ENCODE measurements at regions not wholly inside any gene's neighbourhood (a gene's known extent, or its start where the extent isn't known, plus 50 kb on each side); places are given as distances from the start of the nearest gene placed in this dataset.

- no peaks in the 10 kb centered on the region for H3K36me3 ChIP-seq (ENCODE audit: insufficient read depth)
- no peak overlapping the region for H3K4me2 ChIP-seq
- no peaks in the 10 kb centered on the region for H3K27me3 ChIP-seq (ENCODE audit: insufficient read depth, low read depth)
- H3K27ac ChIP-seq = no peak overlapping the region
- H4K20me1 ChIP-seq (ENCODE audit: insufficient read depth) = no peaks in the 10 kb centered on the region
- no peak overlapping the region for H3K4me3 ChIP-seq (IDR thresholded peaks at IDR 0.05; ENCODE audit: insufficient read depth, low read depth, low read length)
- no peak for TF ChIP-seq CTCF (conservative IDR thresholded peaks at IDR 0.05; ENCODE audit: low read depth, low read length)
- no peaks in the 10 kb centered on the region for H3K4me1 ChIP-seq (ENCODE audit: low read depth, poor library complexity, severe bottlenecking)
- H3K79me2 ChIP-seq (ENCODE audit: insufficient read depth, low read depth) = no peaks in the 10 kb centered on the region
- no peak overlapping the region for H2AFZ ChIP-seq (ENCODE audit: low read depth)
- H3K9ac ChIP-seq = no peak overlapping the region
Measured at GRCh38 chr13:74795526-74795925, 661.3 kb upstream of the KLF12 start.

- Histone ChIP-seq H3K9ac (no peak overlapping the region), H3K4me1 (ENCODE audit: low read depth, poor library complexity, severe bottlenecking) (no peaks in the 10 kb centered on the region), H4K20me1 (ENCODE audit: insufficient read depth) (no peaks in the 10 kb centered on the region), H3K4me2 (no peak overlapping the region), H3K27ac (no peak overlapping the region), H3K27me3 (ENCODE audit: insufficient read depth, low read depth) (no peaks in the 10 kb centered on the region), H3K4me3 (IDR thresholded peaks at IDR 0.05; ENCODE audit: insufficient read depth, low read depth, low read length) (no peak overlapping the region), H3K79me2 (ENCODE audit: insufficient read depth, low read depth) (no peaks in the 10 kb centered on the region), H3K36me3 (ENCODE audit: insufficient read depth) (no peaks in the 10 kb centered on the region), H2AFZ (ENCODE audit: low read depth) (no peak overlapping the region)
- TF ChIP-seq CTCF (conservative IDR thresholded peaks at IDR 0.05; ENCODE audit: low read depth, low read length) = no peak
Measured at GRCh38 chr13:74794582-74794981, 660.4 kb upstream of the KLF12 start.

- no peaks in the 10 kb centered on the region for H3K4me1 ChIP-seq (ENCODE audit: low read depth, poor library complexity, severe bottlenecking)
- H3K4me2 ChIP-seq = no peak overlapping the region
- H3K27me3 ChIP-seq (ENCODE audit: insufficient read depth, low read depth) = no peaks in the 10 kb centered on the region
- H3K9ac ChIP-seq = no peak overlapping the region
- H3K36me3 ChIP-seq (ENCODE audit: insufficient read depth) = no peaks in the 10 kb centered on the region
- H3K79me2 ChIP-seq (ENCODE audit: insufficient read depth, low read depth) = no peaks in the 10 kb centered on the region
- H4K20me1 ChIP-seq (ENCODE audit: insufficient read depth) = no peaks in the 10 kb centered on the region
- H2AFZ ChIP-seq (ENCODE audit: low read depth) = no peak overlapping the region
- H3K27ac ChIP-seq = no peak overlapping the region
- H3K4me3 ChIP-seq (IDR thresholded peaks at IDR 0.05; ENCODE audit: insufficient read depth, low read depth, low read length) = no peak overlapping the region
- no peak for TF ChIP-seq CTCF (conservative IDR thresholded peaks at IDR 0.05; ENCODE audit: low read depth, low read length)
Measured at GRCh38 chr13:74794147-74794546, 659.9 kb upstream of the KLF12 start.

DNA sequence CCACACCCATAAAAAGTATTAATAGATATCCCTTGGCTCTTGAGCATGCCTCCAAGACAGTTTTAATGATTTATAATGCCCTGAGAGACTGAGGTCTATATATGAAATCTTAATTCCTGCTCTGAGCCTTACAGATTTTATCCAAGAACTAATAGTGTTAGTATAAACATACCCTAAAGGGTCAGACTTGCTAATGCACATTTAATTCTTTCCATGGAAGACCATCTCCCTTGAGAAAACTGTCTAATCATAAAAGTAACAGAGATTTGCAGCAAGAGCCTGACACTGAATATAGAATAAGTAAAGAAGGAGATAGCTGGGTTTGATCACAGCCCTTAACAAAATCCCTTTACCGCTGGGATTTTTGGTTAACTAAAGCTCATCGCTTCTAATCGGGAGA, 650.8 kb upstream of the KLF12 start:
- Histone ChIP-seq H3K4me1 (ENCODE audit: low read depth, poor library complexity, severe bottlenecking) (no peaks in the 10 kb centered on the region), H3K36me3 (ENCODE audit: insufficient read depth) (no peaks in the 10 kb centered on the region), H3K4me3 (IDR thresholded peaks at IDR 0.05; ENCODE audit: insufficient read depth, low read depth, low read length) (no peak overlapping the region), H3K27ac (no peak overlapping the region), H3K79me2 (ENCODE audit: insufficient read depth, low read depth) (no peaks in the 10 kb centered on the region), H3K9ac (no peak overlapping the region), H4K20me1 (ENCODE audit: insufficient read depth) (no peaks in the 10 kb centered on the region), H3K27me3 (ENCODE audit: insufficient read depth, low read depth) (no peaks in the 10 kb centered on the region), H3K4me2 (no peak overlapping the region), H2AFZ (ENCODE audit: low read depth) (no peak overlapping the region)
- TF ChIP-seq CTCF (conservative IDR thresholded peaks at IDR 0.05; ENCODE audit: low read depth, low read length) = no peak

- H2AFZ ChIP-seq (ENCODE audit: low read depth) = no peak overlapping the region
- no peak overlapping the region for H3K27ac ChIP-seq
- no peaks in the 10 kb centered on the region for H3K79me2 ChIP-seq (ENCODE audit: insufficient read depth, low read depth)
- no peaks in the 10 kb centered on the region for H3K36me3 ChIP-seq (ENCODE audit: insufficient read depth)
- H4K20me1 ChIP-seq (ENCODE audit: insufficient read depth) = no peaks in the 10 kb centered on the region
- no peak overlapping the region for H3K4me2 ChIP-seq
- no peak overlapping the region for H3K4me3 ChIP-seq (IDR thresholded peaks at IDR 0.05; ENCODE audit: insufficient read depth, low read depth, low read length)
- no peak overlapping the region for H3K9ac ChIP-seq
- no peaks in the 10 kb centered on the region for H3K4me1 ChIP-seq (ENCODE audit: low read depth, poor library complexity, severe bottlenecking)
- H3K27me3 ChIP-seq (ENCODE audit: insufficient read depth, low read depth) = no peaks in the 10 kb centered on the region
- no peak for TF ChIP-seq CTCF (conservative IDR thresholded peaks at IDR 0.05; ENCODE audit: low read depth, low read length)
Measured at GRCh38 chr13:74778946-74779345, 644.7 kb upstream of the KLF12 start.

Data from KMS-11 (cell line).